ENCODE measurements at regions not wholly inside any gene's neighbourhood (a gene's known extent, or its start where the extent isn't known, plus 50 kb on each side); places are given as distances from the start of the nearest gene placed in this dataset.

GRCh38 chr12:91373086-91373485 lies 190.5 kb upstream of the DCN start:
- no peak for DNase-seq

- DNase-seq = no peak
Observed at GRCh38 chr12:91370086-91370868, 187.7 kb upstream of the DCN start.

DNA sequence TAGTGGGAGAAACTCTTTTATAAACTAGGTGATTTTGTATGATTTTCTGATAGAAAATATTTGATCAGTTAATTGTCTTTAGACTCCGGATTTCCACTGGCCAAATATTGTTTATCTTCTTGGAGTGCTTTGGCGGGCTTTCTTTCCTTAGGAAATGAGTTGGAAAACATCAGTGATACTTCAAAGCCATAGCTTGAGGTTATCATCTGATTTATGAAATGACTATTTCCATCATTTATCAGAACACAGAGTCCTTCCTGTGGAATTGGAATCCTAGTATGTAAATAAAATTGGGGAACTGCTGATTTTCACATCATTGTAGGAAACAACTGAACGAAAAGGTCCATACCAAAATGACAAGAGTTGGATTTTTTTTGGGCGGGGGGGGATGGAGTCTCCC lies 186.0 kb upstream of the DCN start:
- DNase-seq = no peak

DNA sequence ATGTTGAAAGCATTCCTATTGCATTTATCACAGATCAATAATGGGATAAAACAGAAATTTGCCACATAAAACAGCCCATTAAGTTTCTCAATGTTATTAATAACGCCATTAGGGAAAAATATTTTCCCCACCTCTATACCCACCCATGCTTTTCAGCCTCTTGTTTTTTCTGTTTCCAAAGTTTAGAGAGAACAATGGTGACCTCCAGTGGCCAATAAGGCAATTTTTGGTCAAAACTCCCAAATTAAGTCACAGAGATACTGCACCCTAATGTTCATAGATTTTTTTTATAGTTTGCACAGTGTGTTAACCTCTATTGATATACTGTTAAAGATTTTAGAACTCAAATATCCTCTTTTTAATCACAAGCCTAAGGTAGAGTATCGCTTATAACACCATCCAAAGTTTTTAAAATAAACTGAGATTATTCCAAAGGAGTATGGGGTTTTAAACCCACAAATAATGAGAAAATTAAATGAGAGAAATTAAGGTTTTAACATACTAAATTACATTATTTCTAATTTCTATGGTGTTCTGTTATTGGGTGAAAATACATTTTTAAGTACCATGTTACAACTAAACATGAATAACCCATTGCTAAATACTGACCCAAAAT lies 184.7 kb upstream of the DCN start:
- peak; percentile 42 for DNase-seq

- peak; percentile 67 for DNase-seq
Observed at GRCh38 chr12:91364471-91365184, 182.0 kb upstream of the DCN start.

- DNase-seq = peak; percentile 45
Observed at GRCh38 chr12:91361864-91362263, 179.2 kb upstream of the DCN start.

- no peak for DNase-seq
Observed at GRCh38 chr12:91357381-91357780, 174.8 kb upstream of the DCN start.

DNA sequence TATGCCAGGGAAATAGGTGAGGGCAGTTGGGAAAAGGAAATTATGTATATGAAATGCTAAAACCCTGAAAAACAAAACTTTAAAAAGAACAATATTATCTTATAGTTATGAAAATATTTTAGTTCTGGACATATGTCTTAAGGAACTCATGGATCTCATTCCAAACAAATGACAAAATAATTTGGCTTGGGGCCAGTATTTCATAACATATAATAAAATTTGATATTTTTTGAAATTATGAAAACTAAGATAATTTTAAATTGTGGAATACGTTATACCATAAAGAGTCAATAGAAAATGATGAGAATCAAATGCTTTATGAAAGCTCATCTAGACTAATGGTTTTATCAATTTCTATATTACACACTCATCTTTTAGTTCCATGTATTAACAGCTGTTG lies 173.8 kb upstream of the DCN start:
- DNase-seq = no peak

DNA sequence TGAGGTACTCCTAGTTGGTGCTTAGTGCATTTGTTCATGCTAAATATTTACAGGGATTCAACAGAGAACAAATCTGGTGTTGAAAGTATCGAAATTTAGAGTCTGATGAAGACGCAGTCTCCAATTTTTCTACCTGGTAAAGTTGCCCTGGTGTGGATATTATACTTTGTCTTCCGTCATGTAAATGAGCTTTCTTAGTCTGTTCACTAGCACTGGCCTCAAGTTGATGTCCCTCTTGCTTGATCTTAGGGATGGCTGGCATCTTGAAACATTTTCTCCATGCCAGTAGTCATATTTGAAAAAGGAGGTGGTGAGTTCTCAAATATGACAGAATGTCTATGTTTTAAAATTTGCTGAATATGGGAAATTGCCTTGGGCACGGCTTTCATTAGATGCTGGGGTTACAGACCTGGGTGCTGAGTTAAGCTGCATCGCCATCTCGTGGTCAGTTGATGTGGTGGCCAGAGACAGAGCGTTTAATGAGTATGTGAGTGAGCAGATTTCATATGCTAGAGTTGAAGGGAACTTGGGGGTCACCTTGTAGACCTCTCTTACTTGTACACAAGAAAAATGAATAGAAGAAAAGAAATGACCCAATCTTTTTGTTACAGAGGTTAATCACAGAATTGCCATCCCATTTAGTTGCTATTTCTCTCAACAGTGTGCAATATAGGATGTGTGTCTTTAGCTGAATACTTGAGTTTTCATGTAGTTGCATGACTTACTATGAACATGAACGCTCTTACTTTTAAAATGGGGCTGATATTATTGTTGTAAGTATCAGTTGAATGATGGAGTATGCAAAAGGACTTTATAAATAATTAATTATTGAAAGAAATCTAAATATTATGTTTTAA lies 172.8 kb upstream of the DCN start:
- peak; percentile 81 for DNase-seq

GRCh38 chr12:91353266-91353665 lies 170.6 kb upstream of the DCN start:
- no peak for DNase-seq

DNA sequence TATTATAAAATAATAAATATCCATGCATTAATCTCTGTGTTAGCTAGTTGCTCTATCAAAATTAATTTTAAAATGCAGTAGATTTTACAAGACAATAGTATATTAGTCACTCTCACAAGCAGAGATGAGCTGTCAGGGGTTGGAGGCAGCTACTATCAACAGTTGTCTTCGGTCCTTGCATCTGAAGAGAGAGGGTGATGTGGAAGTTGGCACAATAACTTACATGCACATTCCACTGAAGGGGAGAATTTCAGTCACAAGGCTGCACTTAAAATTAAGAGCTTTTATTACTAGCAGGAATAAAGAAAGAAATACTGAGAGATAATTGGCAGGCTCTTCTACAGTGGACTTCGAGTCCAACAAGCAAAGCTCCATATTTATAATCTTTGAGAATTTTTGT lies 166.9 kb upstream of the DCN start:
- no peak for DNase-seq

- no peak for DNase-seq
Observed at GRCh38 chr12:91347481-91348214, 165.0 kb upstream of the DCN start.

GRCh38 chr12:91346827-91347226 lies 164.2 kb upstream of the DCN start:
- DNase-seq = no peak

- DNase-seq = no peak
Observed at GRCh38 chr12:91344408-91344807, 161.8 kb upstream of the DCN start.

GRCh38 chr12:91343010-91343409 lies 160.4 kb upstream of the DCN start:
- no peak for DNase-seq

DNA sequence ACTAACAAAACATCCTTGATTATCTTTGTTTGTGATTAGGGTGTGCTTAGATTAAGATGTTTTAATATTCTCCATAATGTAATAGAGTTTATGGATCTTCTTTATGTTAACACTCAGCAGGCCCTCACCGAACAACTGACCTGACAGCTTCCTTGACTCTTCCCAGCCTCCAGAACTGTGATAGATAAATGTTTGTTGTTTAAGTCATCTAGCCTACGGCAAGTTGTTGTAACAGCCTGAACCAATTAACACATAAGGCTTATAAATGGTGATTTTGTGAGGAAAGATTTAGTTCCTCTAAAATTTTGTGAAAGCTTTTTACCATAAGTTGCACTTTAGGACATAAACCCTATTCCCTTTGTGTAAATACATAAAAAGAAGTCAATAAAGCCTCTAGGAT lies 156.5 kb upstream of the DCN start:
- no peak for DNase-seq

DNA sequence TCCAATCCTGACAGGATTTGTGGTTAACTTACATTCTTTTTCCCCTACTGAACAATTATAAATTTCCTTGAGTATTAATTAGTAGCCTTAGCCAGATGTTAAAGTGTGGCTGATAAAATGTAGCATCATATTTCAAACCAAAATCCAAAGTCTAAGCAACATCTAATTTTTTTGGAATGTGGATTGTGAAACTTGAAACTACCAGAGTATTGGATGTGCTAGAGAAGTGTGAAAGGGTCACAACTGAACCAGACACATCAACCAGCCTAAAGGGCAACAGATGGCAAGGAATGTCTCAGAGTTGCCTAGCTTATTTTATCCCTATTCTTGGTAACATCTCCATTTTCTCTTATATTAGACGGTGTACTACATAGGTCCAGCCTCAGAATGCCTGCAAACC lies 153.1 kb upstream of the DCN start:
- DNase-seq = peak; percentile 46

DNA sequence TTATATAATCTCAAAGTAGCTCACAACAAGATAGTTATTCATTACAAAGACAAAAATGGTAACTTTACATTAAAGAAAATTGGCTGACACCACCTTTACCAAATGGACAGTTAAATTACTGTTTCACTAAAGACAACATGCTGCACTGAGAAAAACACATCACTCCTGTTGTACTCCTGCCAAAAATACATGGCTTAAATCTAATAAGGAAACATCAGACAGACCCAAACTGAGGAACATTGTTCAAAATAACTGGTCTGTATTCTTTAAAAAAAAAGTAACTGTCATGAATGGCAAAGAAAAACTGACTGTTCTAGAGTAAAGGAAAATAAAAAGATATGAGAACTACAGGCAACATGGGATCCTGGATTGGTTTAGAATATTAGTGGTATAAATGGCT lies 151.3 kb upstream of the DCN start:
- no peak for DNase-seq

- peak; percentile 31 for DNase-seq
Observed at GRCh38 chr12:91332302-91332701, 149.7 kb upstream of the DCN start.

GRCh38 chr12:91331371-91331770 lies 148.8 kb upstream of the DCN start:
- no peak for DNase-seq

- DNase-seq = no peak
Observed at GRCh38 chr12:91328451-91328850, 145.8 kb upstream of the DCN start.

- DNase-seq = peak; percentile 77
Observed at GRCh38 chr12:91327889-91328288, 145.3 kb upstream of the DCN start.
